ENCODE measurements at regions not wholly inside any gene's neighbourhood (a gene's known extent, or its start where the extent isn't known, plus 50 kb on each side); places are given as distances from the start of the nearest gene placed in this dataset.

DNA sequence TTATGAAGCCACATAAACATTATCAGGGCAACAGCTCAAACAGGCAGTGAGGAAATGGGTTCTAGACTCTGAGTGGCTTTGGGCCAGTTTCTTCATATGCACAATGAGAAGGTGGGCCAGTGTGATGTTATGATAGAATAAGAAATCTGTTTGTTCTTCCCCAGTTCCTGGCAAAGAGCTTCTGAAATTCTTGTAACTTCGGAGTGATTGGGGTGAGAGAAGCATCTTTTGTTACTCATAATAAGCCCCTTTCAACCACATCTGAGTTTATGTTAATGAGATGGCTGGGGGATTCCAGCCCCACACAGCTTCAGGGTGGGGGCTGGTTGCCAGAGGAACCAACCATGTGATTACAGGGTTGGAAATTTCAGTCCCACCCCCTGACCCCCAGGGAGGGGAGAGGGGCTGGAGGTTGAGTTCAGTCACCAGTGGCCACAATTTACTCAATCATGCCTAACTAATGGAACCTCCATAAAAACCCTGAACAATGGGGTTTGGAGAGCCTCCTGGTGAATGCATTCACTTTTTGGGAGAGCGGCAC is 57.0 kb upstream of the FRMD4B start (continued):
- TF ChIP-seq, protein P1, sequence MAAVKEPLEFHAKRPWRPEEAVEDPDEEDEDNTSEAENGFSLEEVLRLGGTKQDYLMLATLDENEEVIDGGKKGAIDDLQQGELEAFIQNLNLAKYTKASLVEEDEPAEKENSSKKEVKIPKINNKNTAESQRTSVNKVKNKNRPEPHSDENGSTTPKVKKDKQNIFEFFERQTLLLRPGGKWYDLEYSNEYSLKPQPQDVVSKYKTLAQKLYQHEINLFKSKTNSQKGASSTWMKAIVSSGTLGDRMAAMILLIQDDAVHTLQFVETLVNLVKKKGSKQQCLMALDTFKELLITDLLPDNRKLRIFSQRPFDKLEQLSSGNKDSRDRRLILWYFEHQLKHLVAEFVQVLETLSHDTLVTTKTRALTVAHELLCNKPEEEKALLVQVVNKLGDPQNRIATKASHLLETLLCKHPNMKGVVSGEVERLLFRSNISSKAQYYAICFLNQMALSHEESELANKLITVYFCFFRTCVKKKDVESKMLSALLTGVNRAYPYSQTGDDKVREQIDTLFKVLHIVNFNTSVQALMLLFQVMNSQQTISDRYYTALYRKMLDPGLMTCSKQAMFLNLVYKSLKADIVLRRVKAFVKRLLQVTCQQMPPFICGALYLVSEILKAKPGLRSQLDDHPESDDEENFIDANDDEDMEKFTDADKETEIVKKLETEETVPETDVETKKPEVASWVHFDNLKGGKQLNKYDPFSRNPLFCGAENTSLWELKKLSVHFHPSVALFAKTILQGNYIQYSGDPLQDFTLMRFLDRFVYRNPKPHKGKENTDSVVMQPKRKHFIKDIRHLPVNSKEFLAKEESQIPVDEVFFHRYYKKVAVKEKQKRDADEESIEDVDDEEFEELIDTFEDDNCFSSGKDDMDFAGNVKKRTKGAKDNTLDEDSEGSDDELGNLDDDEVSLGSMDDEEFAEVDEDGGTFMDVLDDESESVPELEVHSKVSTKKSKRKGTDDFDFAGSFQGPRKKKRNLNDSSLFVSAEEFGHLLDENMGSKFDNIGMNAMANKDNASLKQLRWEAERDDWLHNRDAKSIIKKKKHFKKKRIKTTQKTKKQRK (IDR thresholded peaks at IDR 0.05; ENCODE audit: low read depth, low read length) = no peak
- TF ChIP-seq, protein P2, sequence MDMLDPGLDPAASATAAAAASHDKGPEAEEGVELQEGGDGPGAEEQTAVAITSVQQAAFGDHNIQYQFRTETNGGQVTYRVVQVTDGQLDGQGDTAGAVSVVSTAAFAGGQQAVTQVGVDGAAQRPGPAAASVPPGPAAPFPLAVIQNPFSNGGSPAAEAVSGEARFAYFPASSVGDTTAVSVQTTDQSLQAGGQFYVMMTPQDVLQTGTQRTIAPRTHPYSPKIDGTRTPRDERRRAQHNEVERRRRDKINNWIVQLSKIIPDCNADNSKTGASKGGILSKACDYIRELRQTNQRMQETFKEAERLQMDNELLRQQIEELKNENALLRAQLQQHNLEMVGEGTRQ (IDR thresholded peaks at IDR 0.05; ENCODE audit: borderline replicate concordance, low read depth, low read length) = no peak
- TF ChIP-seq, protein P3, sequence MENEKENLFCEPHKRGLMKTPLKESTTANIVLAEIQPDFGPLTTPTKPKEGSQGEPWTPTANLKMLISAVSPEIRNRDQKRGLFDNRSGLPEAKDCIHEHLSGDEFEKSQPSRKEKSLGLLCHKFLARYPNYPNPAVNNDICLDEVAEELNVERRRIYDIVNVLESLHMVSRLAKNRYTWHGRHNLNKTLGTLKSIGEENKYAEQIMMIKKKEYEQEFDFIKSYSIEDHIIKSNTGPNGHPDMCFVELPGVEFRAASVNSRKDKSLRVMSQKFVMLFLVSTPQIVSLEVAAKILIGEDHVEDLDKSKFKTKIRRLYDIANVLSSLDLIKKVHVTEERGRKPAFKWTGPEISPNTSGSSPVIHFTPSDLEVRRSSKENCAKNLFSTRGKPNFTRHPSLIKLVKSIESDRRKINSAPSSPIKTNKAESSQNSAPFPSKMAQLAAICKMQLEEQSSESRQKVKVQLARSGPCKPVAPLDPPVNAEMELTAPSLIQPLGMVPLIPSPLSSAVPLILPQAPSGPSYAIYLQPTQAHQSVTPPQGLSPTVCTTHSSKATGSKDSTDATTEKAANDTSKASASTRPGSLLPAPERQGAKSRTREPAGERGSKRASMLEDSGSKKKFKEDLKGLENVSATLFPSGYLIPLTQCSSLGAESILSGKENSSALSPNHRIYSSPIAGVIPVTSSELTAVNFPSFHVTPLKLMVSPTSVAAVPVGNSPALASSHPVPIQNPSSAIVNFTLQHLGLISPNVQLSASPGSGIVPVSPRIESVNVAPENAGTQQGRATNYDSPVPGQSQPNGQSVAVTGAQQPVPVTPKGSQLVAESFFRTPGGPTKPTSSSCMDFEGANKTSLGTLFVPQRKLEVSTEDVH (IDR thresholded peaks at IDR 0.05; ENCODE audit: low read depth, partially characterized antibody) = no peak
- no peak for TF ChIP-seq ZNF384 (IDR thresholded peaks at IDR 0.05; ENCODE audit: borderline replicate concordance, low read depth, low read length)
- no peak for TF ChIP-seq KAT2A (conservative IDR thresholded peaks at IDR 0.05; ENCODE audit: control insufficient read depth, low read depth, low read length)
- peak; percentile 63; the same call in 1 of the 2 replicates for TF ChIP-seq NR2F1 (conservative IDR thresholded peaks at IDR 0.05)
- no peak for TF ChIP-seq SMAD5 (IDR thresholded peaks at IDR 0.05; ENCODE audit: low read depth)
- TF ChIP-seq KDM1A (IDR thresholded peaks at IDR 0.05; ENCODE audit: borderline replicate concordance) = no peak
- no peak for TF ChIP-seq MTA3 (IDR thresholded peaks at IDR 0.05; ENCODE audit: borderline replicate concordance, low read length)
- no peak for TF ChIP-seq RB1 (IDR thresholded peaks at IDR 0.05; ENCODE audit: borderline replicate concordance)
- no peak for TF ChIP-seq ZNF274 (IDR thresholded peaks at IDR 0.05; ENCODE audit: insufficient read depth, insufficient read length)
- TF ChIP-seq JUND (IDR thresholded peaks at IDR 0.05; ENCODE audit: low read depth, low read length) = no peak
- TF ChIP-seq, protein P4, sequence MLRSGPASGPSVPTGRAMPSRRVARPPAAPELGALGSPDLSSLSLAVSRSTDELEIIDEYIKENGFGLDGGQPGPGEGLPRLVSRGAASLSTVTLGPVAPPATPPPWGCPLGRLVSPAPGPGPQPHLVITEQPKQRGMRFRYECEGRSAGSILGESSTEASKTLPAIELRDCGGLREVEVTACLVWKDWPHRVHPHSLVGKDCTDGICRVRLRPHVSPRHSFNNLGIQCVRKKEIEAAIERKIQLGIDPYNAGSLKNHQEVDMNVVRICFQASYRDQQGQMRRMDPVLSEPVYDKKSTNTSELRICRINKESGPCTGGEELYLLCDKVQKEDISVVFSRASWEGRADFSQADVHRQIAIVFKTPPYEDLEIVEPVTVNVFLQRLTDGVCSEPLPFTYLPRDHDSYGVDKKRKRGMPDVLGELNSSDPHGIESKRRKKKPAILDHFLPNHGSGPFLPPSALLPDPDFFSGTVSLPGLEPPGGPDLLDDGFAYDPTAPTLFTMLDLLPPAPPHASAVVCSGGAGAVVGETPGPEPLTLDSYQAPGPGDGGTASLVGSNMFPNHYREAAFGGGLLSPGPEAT (IDR thresholded peaks at IDR 0.05; ENCODE audit: low read depth) = peak; percentile 79; the same call in 1 of the 2 replicates
- TF ChIP-seq IKZF2 (IDR thresholded peaks at IDR 0.05) = no peak
- TF ChIP-seq, protein P5, sequence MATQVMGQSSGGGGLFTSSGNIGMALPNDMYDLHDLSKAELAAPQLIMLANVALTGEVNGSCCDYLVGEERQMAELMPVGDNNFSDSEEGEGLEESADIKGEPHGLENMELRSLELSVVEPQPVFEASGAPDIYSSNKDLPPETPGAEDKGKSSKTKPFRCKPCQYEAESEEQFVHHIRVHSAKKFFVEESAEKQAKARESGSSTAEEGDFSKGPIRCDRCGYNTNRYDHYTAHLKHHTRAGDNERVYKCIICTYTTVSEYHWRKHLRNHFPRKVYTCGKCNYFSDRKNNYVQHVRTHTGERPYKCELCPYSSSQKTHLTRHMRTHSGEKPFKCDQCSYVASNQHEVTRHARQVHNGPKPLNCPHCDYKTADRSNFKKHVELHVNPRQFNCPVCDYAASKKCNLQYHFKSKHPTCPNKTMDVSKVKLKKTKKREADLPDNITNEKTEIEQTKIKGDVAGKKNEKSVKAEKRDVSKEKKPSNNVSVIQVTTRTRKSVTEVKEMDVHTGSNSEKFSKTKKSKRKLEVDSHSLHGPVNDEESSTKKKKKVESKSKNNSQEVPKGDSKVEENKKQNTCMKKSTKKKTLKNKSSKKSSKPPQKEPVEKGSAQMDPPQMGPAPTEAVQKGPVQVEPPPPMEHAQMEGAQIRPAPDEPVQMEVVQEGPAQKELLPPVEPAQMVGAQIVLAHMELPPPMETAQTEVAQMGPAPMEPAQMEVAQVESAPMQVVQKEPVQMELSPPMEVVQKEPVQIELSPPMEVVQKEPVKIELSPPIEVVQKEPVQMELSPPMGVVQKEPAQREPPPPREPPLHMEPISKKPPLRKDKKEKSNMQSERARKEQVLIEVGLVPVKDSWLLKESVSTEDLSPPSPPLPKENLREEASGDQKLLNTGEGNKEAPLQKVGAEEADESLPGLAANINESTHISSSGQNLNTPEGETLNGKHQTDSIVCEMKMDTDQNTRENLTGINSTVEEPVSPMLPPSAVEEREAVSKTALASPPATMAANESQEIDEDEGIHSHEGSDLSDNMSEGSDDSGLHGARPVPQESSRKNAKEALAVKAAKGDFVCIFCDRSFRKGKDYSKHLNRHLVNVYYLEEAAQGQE (IDR thresholded peaks at IDR 0.05; ENCODE audit: low read depth, low read length) = no peak
- 0 out of 2 replicates have a peak, but pooled peaks have one; percentile 31 for TF ChIP-seq FOXM1 (IDR thresholded peaks at IDR 0.05; ENCODE audit: low read depth, low read length)
